Pancreas (tissue), 10 donors: ENCODE measurements at regions not wholly inside any gene's neighbourhood (a gene's known extent, or its start where the extent isn't known, plus 50 kb on each side); places are given as distances from the start of the nearest gene placed in this dataset.
"Not testable (repeated sequence)": the region's sequence is repeated elsewhere in the genome, so short reads cannot be mapped to it uniquely, and the experiment has no call there.

Source experiments
- ATAC-seq, 4 donors: fragments of 200-7000 bp; cut with Tn5 transposase; one replicate each; pipeline versions ENCODE4 v1.8.0 to v1.9.1; 2020; ENCODE audit warnings: mild to moderate bottlenecking in 4 of 4, moderate library complexity in 4 of 4
- DNase-seq, 6 donors: peaks; one replicate each; pipeline ENCODE4 v3.0.0-alpha.2; 2020
- FAIRE-seq: peaks from 2 replicates; lab custom pipeline; 2012; peaks lifted over from hg19 to GRCh38; lab: Jason Lieb, UNC
- H3K27ac ChIP-seq, 4 donors: fragments of 200-600 bp; sonication (generic); 1 replicate in 3 of 4; 2 replicates in 1 of 4; pipeline versions ENCODE4 v1.5.0 to v1.8.0; 2020
- H3K27me3 ChIP-seq, 4 donors: fragments of 200-600 bp; one replicate each; pipeline ENCODE4 v1.8.0; 2021
- H3K36me3 ChIP-seq, 3 donors: fragments of 200-600 bp; sonication (generic) in 1 of 3; one replicate each; pipeline versions ENCODE4 v1.5.0 to v1.8.0; 2020 to 2021
- H3K4me1 ChIP-seq, 3 donors: fragments of 200-600 bp; one replicate each; pipeline ENCODE4 v1.8.0; 2021
- H3K4me3 ChIP-seq, 4 donors: fragments of 200-600 bp; sonication (generic) in 2 of 4; one replicate each; pipeline versions ENCODE4 v1.5.0 to v1.8.0; 2020 to 2021
- H3K9me3 ChIP-seq, 4 donors: fragments of 200-600 bp; one replicate each; pipeline ENCODE4 v1.8.0; 2021
- WGBS, 2 donors: extraction: QIAGEN DNeasy Blood & Tissue Kit; methylation state at CpG; one replicate each; pipeline ENCODE4 v1.1.7; 2013; 5-methylcytosine and 5-hydroxymethylcytosine counted together
- intact Hi-C, 3 donors: fragments of 100-400 bp; cut with DNase I; formaldehyde crosslinking; loops; one replicate each; pipeline versions ENCODE4 v1.11.1 to v1.14.2; 2022
- TF ChIP-seq, protein P1 (sequence below), 4 donors: fragments of 200-600 bp; sonication (generic) in 3 of 4; IDR thresholded peaks; one replicate each; pipeline versions ENCODE4 v1.5.0 to v1.8.0; 2021; ENCODE audit warnings: antibody characterized with exemption in 4 of 4
- donor health status: healthy with polysubstance abuse.
- donor health status: DM: no; HTN: no; CAD: no; lungs with moderate emphysema.
- donor health status: DM: no; HTN: no; CAD: no.
- donor health status: control.
- donor health status: control.
- donor health status: Bipolar disorder and iron deficiency.
- donor health status: DM: yes; HTN: yes; CAD: no.
- donor health status: DM: no; HTN: no; CAD: no.
- donor health status: DM: no; HTN: no; CAD: no.
- donor health status: DM: yes; HTN: yes; CAD: no.

DNA sequence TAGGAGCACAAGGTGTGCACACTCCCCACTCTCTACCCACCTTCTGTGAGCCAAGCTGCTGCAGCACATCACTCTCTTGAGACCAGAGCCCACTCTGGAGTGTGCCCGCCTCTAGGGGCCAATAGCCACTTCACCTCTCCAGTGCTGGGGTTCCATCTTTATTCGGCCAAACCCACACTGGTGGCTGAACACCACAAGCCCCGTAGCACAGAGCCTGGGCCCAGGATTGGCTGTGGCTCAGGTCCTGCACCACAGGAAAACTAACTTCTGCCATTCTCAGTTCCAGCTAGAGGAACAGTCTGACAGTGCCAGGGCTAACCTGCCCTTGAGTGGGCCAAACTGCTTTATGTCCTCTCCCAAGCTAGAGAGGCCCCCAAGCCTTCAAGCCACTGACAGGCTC, 111.0 kb upstream of the TOX3 start:
- H3K36me3 ChIP-seq: no peaks in the 10 kb centered on the region
- DNase-seq (peak in 1 of 6 donors; percentile 11), FAIRE-seq (no peak), ATAC-seq (no peak)
- intact Hi-C loops: no loop called here
- no peaks in the 10 kb centered on the region for H3K4me1 ChIP-seq
- H3K9me3 ChIP-seq: no peaks in the 10 kb centered on the region
- H3K4me3 ChIP-seq: no peak overlapping the region
- TF ChIP-seq, protein P1, sequence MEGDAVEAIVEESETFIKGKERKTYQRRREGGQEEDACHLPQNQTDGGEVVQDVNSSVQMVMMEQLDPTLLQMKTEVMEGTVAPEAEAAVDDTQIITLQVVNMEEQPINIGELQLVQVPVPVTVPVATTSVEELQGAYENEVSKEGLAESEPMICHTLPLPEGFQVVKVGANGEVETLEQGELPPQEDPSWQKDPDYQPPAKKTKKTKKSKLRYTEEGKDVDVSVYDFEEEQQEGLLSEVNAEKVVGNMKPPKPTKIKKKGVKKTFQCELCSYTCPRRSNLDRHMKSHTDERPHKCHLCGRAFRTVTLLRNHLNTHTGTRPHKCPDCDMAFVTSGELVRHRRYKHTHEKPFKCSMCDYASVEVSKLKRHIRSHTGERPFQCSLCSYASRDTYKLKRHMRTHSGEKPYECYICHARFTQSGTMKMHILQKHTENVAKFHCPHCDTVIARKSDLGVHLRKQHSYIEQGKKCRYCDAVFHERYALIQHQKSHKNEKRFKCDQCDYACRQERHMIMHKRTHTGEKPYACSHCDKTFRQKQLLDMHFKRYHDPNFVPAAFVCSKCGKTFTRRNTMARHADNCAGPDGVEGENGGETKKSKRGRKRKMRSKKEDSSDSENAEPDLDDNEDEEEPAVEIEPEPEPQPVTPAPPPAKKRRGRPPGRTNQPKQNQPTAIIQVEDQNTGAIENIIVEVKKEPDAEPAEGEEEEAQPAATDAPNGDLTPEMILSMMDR (IDR thresholded peaks at IDR 0.05): no peak
- no peak overlapping the region for H3K27ac ChIP-seq
- H3K27me3 ChIP-seq: no peaks in the 10 kb centered on the region
- WGBS, 2 donors: 81 to 92% methylated on average over 3 of the region's 3 CpGs

- H3K4me3 ChIP-seq, H3K9me3 ChIP-seq, ATAC-seq, FAIRE-seq, H3K4me1 ChIP-seq, H3K27me3 ChIP-seq, DNase-seq, H3K27ac ChIP-seq, intact Hi-C loops, H3K36me3 ChIP-seq: not testable (repeated sequence)
- 72 to 79% methylated on average over 7 of the region's 7 CpGs for WGBS, 2 donors
These were observed 109.0 kb upstream of the TOX3 start for GRCh38 chr16:52655916-52656315.

- H3K36me3 ChIP-seq, H3K27me3 ChIP-seq, FAIRE-seq, H3K9me3 ChIP-seq, H3K27ac ChIP-seq, intact Hi-C loops, H3K4me1 ChIP-seq, H3K4me3 ChIP-seq, ATAC-seq: not testable (repeated sequence)
- WGBS, 2 donors: 92 to 94% methylated on average over 17 of the region's 17 CpGs
- peak in 1 of 6 donors; percentile 20 for DNase-seq
These were observed 108.2 kb upstream of the TOX3 start for GRCh38 chr16:52655156-52655555.

DNA sequence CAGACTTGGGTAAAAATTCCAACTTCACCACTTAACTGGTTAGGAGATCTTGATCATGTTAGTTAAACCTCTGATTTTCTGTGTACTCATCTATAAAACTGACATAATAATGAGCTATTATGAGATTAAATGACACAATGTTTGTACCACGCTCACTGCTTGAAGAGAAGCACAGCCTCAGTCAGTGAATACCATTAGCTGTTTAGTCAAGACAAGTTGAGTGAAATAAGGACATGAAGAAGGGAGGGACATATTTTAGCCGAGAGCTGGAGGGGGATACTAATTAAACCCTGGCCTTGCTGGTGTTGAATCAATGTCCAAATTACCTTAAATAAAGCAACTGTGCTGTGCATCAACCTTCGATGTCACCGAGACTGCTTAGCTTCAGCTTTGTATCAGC, 105.1 kb upstream of the TOX3 start:
- Histone ChIP-seq H3K27ac (no peak overlapping the region), H3K36me3 (no peaks in the 10 kb centered on the region), H3K9me3 (no peaks in the 10 kb centered on the region), H3K4me1 (no peaks in the 10 kb centered on the region), H3K4me3 (no peak overlapping the region), H3K27me3 (no peaks in the 10 kb centered on the region)
- 79 to 81% methylated on average over 4 of the region's 4 CpGs for WGBS, 2 donors
- ATAC-seq (no peak), DNase-seq (no peak), FAIRE-seq (no peak)
- intact Hi-C loops: no loop called here
- TF ChIP-seq, protein P1 (IDR thresholded peaks at IDR 0.05): no peak

- H3K4me1 ChIP-seq: no peaks in the 10 kb centered on the region
- H3K9me3 ChIP-seq: no peaks in the 10 kb centered on the region
- H3K4me3 ChIP-seq: no peak overlapping the region
- TF ChIP-seq, protein P1 (IDR thresholded peaks at IDR 0.05): no peak
- FAIRE-seq: no peak
- intact Hi-C loops: no loop called here
- no peaks in the 10 kb centered on the region for H3K27me3 ChIP-seq
- no peak overlapping the region for H3K27ac ChIP-seq
- WGBS, 2 donors: 67 to 74% methylated on average over 3 of the region's 3 CpGs
- no peaks in the 10 kb centered on the region for H3K36me3 ChIP-seq
- DNase-seq: no peak
- ATAC-seq: no peak
These were observed 103.8 kb upstream of the TOX3 start for GRCh38 chr16:52650789-52651188.

- ATAC-seq: no peak
- WGBS, 2 donors: 71 to 79% methylated on average over 3 of the region's 3 CpGs
These were observed 103.4 kb upstream of the TOX3 start for GRCh38 chr16:52650318-52650717.

More at GRCh38 chr16:52650318-52650717, 103.4 kb upstream of the TOX3 start:
- no peak for FAIRE-seq
- H3K9me3 ChIP-seq: no peaks in the 10 kb centered on the region
- intact Hi-C loops: no loop called here
- H3K27ac ChIP-seq: no peak overlapping the region
- no peak overlapping the region for H3K4me3 ChIP-seq
- no peak for DNase-seq
- TF ChIP-seq, protein P1 (IDR thresholded peaks at IDR 0.05): no peak
- no peaks in the 10 kb centered on the region for H3K36me3 ChIP-seq
- no peaks in the 10 kb centered on the region for H3K27me3 ChIP-seq
- H3K4me1 ChIP-seq: no peaks in the 10 kb centered on the region
